ENCODE measurements at regions not wholly inside any gene's neighbourhood (a gene's known extent, or its start where the extent isn't known, plus 50 kb on each side); places are given as distances from the start of the nearest gene placed in this dataset.

DNA sequence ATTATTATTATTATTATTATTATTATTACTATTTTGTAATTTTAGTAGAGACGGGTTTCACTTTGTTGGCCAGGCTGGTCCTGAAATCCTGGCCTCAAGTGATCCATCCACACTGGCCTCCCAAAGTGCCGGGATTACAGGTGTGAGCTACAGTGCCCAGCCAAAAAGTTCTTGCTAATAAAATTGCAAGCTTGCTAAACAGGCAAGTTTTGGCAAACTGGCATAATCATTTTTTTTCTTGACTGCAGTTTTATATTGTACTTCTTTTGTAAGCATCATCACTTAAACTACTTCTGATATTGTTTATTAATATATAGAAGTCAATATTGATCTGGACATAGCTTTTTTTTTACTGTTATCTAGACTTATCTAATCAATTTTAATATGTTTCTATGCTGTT lies 536.4 kb downstream of the LRFN5 start:
- intact Hi-C loops (cut with micrococcal nuclease; ENCODE audit: unreplicated experiment) (no loop called here), in situ Hi-C loops (cut with HindIII; ENCODE audit: low pct_unique_long_range_greater_than_20kb, low sequenced_read_pairs) (no loop called here)
- Histone ChIP-seq H3K27ac (ENCODE audit: low read length) (no peak overlapping the region), H3K4me1 (ENCODE audit: control insufficient read depth, insufficient read depth, low read length) (peaks cover 3% of the 10 kb centered on the region; the same call in 1 of the 2 replicates), H3K36me3 (ENCODE audit: control insufficient read depth, insufficient read depth, low read length) (no peaks in the 10 kb centered on the region), H3K27me3 (ENCODE audit: control insufficient read depth, insufficient read depth, low read length) (no peaks in the 10 kb centered on the region), H3K4me3 (ENCODE audit: low read depth in 2 of 2, low read length in 2 of 2) (no peak overlapping the region), H3K9me3 (ENCODE audit: control insufficient read depth, insufficient read depth, low read depth, low read length) (no peaks in the 10 kb centered on the region)
- DNase-seq (ENCODE audit: low read depth, low spot score): no peak
- no peak for TF ChIP-seq POLR2AphosphoS5 (IDR thresholded peaks at IDR 0.05; ENCODE audit: low read depth, low read length)
- TF ChIP-seq, protein P1, sequence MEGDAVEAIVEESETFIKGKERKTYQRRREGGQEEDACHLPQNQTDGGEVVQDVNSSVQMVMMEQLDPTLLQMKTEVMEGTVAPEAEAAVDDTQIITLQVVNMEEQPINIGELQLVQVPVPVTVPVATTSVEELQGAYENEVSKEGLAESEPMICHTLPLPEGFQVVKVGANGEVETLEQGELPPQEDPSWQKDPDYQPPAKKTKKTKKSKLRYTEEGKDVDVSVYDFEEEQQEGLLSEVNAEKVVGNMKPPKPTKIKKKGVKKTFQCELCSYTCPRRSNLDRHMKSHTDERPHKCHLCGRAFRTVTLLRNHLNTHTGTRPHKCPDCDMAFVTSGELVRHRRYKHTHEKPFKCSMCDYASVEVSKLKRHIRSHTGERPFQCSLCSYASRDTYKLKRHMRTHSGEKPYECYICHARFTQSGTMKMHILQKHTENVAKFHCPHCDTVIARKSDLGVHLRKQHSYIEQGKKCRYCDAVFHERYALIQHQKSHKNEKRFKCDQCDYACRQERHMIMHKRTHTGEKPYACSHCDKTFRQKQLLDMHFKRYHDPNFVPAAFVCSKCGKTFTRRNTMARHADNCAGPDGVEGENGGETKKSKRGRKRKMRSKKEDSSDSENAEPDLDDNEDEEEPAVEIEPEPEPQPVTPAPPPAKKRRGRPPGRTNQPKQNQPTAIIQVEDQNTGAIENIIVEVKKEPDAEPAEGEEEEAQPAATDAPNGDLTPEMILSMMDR (IDR thresholded peaks at IDR 0.05): no peak
- TF ChIP-seq, protein P2, sequence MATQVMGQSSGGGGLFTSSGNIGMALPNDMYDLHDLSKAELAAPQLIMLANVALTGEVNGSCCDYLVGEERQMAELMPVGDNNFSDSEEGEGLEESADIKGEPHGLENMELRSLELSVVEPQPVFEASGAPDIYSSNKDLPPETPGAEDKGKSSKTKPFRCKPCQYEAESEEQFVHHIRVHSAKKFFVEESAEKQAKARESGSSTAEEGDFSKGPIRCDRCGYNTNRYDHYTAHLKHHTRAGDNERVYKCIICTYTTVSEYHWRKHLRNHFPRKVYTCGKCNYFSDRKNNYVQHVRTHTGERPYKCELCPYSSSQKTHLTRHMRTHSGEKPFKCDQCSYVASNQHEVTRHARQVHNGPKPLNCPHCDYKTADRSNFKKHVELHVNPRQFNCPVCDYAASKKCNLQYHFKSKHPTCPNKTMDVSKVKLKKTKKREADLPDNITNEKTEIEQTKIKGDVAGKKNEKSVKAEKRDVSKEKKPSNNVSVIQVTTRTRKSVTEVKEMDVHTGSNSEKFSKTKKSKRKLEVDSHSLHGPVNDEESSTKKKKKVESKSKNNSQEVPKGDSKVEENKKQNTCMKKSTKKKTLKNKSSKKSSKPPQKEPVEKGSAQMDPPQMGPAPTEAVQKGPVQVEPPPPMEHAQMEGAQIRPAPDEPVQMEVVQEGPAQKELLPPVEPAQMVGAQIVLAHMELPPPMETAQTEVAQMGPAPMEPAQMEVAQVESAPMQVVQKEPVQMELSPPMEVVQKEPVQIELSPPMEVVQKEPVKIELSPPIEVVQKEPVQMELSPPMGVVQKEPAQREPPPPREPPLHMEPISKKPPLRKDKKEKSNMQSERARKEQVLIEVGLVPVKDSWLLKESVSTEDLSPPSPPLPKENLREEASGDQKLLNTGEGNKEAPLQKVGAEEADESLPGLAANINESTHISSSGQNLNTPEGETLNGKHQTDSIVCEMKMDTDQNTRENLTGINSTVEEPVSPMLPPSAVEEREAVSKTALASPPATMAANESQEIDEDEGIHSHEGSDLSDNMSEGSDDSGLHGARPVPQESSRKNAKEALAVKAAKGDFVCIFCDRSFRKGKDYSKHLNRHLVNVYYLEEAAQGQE (IDR thresholded peaks at IDR 0.05; ENCODE audit: insufficient read depth in 1 of 2, low read depth in 2 of 2, low read length in 1 of 2): no peak
- TF ChIP-seq TCF7L2 (IDR thresholded peaks at IDR 0.05; ENCODE audit: low read depth, low read length): no peak
- TF ChIP-seq SIN3A (IDR thresholded peaks at IDR 0.05; ENCODE audit: borderline replicate concordance, insufficient read depth, low read depth, low read length): no peak
- ChIA-PET CTCF (no interaction called here), POLR2A (no interaction called here)
- BruUV-seq (replicated peaks): no TSS peak
- ATAC-seq: no peak

DNA sequence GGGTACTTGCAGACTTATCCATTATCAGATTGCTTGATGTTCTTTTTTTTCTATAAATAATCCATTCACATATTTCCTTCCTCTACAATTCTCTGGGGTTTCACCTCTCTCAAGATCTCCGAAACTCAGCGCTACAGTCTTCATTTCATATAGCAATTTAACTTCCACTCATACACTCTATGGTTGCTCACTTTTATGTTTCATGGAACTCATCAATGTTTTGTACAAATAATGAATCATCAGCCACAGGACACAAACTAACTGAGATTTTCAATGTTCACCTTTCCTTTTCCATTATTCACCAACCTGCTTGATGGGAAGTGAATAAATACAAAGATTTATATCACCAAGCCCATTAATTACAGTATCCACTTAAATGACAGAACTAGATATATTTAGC lies 534.7 kb downstream of the LRFN5 start:
- CTCF ChIA-PET: no interaction called here
- Histone ChIP-seq H3K9me3 (ENCODE audit: control insufficient read depth, insufficient read depth, low read depth, low read length) (no peaks in the 10 kb centered on the region; the same call in 1 of the 2 replicates), H3K27me3 (ENCODE audit: control insufficient read depth, insufficient read depth, low read length) (no peaks in the 10 kb centered on the region), H3K4me1 (ENCODE audit: control insufficient read depth, insufficient read depth, low read length) (peaks cover 3% of the 10 kb centered on the region; the same call in 1 of the 2 replicates), H3K4me3 (ENCODE audit: low read depth in 2 of 2, low read length in 2 of 2) (no peak overlapping the region), H3K36me3 (ENCODE audit: control insufficient read depth, insufficient read depth, low read length) (no peaks in the 10 kb centered on the region), H3K27ac (ENCODE audit: low read length) (no peak overlapping the region)
- intact Hi-C loops (cut with micrococcal nuclease; ENCODE audit: unreplicated experiment): no loop called here
- in situ Hi-C loops (cut with HindIII; ENCODE audit: low pct_unique_long_range_greater_than_20kb, low sequenced_read_pairs): no loop called here
- no peak for DNase-seq (ENCODE audit: low read depth, low spot score)
- BruUV-seq (replicated peaks): no TSS peak
- TF ChIP-seq SIN3A (IDR thresholded peaks at IDR 0.05; ENCODE audit: borderline replicate concordance, insufficient read depth, low read depth, low read length) (no peak), TCF7L2 (IDR thresholded peaks at IDR 0.05; ENCODE audit: low read depth, low read length) (no peak), POLR2AphosphoS5 (IDR thresholded peaks at IDR 0.05; ENCODE audit: low read depth, low read length) (no peak)
- TF ChIP-seq, protein P1 (IDR thresholded peaks at IDR 0.05): no peak
- TF ChIP-seq, protein P2 (IDR thresholded peaks at IDR 0.05; ENCODE audit: insufficient read depth in 1 of 2, low read depth in 2 of 2, low read length in 1 of 2): no peak
- no peak for ATAC-seq
- POLR2A ChIA-PET: no interaction called here

All from Panc1 (cell line).